HCT116 (cell line): ENCODE measurements at regions not wholly inside any gene's neighbourhood (a gene's known extent, or its start where the extent isn't known, plus 50 kb on each side); places are given as distances from the start of the nearest gene placed in this dataset.

ENCODE experiments used
- ATAC-seq: fragments of 200-7000 bp; cut with Tn5 transposase; 2 replicates; pipeline ENCODE4 v1.9.1; 2020; ENCODE audit warnings: mild to moderate bottlenecking, moderate library complexity
- BruUV-seq: library from RNA; stranded (reverse); fragments of 400-500 nt; replicated peaks from 2 replicates; lab custom pipeline; 2021; lab: Mats Ljungman, UMichigan
- CTCF ChIA-PET: fragments of 300-600 bp; sonication (Branson Sonifier 250); formaldehyde crosslinking; loops from one replicate; lab custom pipeline; 2021; ENCODE audit warnings: antibody characterized with exemption; lab: Charles Lee
- POLR2A ChIA-PET: fragments of 300-600, 350-600 bp; sonication (Branson Sonifier 250); formaldehyde crosslinking; loops from one replicate; lab custom pipeline; 2021; ENCODE audit warnings: antibody characterized with exemption; lab: Charles Lee
- RAD21 ChIA-PET, 2 experiments: fragments of 300-600 bp; sonication (Branson Sonifier 250); formaldehyde crosslinking; loops; one replicate each; lab custom pipeline; 2023; ENCODE audit warnings: low total read pairs in 2 of 2; ENCODE audit not compliant: uncharacterized antibody in 2 of 2, unreplicated experiment in 2 of 2, low non-redundant PET in 1 of 2; lab: Charles Lee
- DNase-seq: peaks from one replicate; pipeline ENCODE4 v3.0.0-alpha.2; 2010; ENCODE audit warnings: low read depth, low spot score
- H2AFZ ChIP-seq: fragments of 200-600 bp; shearing (Covaris generic), sonication (generic); 2 replicates; pipeline ENCODE4 v1.6.1; 2017; ENCODE audit warnings: low read depth, mixed run types, mixed read lengths, antibody characterized with exemption, low read length; ENCODE audit not compliant: poor library complexity, severe bottlenecking
- H3K27ac ChIP-seq: 2 replicates; pipeline ENCODE4 v1.5.1; 2012; ENCODE audit warnings: low read depth, low read length
- H3K27me3 ChIP-seq: fragments of 200-600 bp; sonication (generic); 2 replicates; pipeline ENCODE4 v1.6.1; 2016; ENCODE audit warnings: mixed run types, low read length, mixed read lengths; ENCODE audit not compliant: insufficient read depth
- H3K36me3 ChIP-seq, 2 experiments: fragments of 200-500 bp in 1 of 2; fragments of 200-600 bp in 1 of 2; sonication (Bioruptor generic) in 1 of 2; sonication (generic) in 1 of 2; 2 replicates each; pipeline versions ENCODE4 v1.5.1 to v1.6.1; 2014 to 2016; ENCODE audit warnings: low read length in 2 of 2, inconsistent platforms in 1 of 2, mixed read lengths in 1 of 2, mixed run types in 1 of 2; ENCODE audit not compliant: insufficient read depth in 2 of 2, control insufficient read depth in 1 of 2
- H3K4me1 ChIP-seq, 2 experiments: fragments of 200-600 bp in 1 of 2; sonication (generic) in 1 of 2; 2 replicates each; pipeline versions ENCODE4 v1.5.1 to v1.6.1; 2012 to 2017; ENCODE audit warnings: low read length in 2 of 2, inconsistent platforms in 1 of 2, mild to moderate bottlenecking in 1 of 2, mixed read lengths in 1 of 2, mixed run types in 1 of 2, moderate library complexity in 1 of 2; ENCODE audit not compliant: insufficient read depth in 2 of 2, control insufficient read depth in 1 of 2
- H3K4me2 ChIP-seq: fragments of 200-600 bp; sonication (generic); 2 replicates; pipeline ENCODE4 v1.6.1; 2017; ENCODE audit warnings: mixed run types, low read length, mixed read lengths
- H3K4me3 ChIP-seq, 2 experiments: fragments of 200-600 bp in 1 of 2; sonication (generic) in 1 of 2; replicated peaks in 1 of 2; 2 replicates each; pipeline ENCODE4 v1.5.1; 2011 to 2016; ENCODE audit warnings: low read length in 2 of 2, control low read depth in 1 of 2, low read depth in 1 of 2, mild to moderate bottlenecking in 1 of 2, mixed read lengths in 1 of 2, mixed run types in 1 of 2
- H3K79me2 ChIP-seq: fragments of 200-600 bp; sonication (generic); 2 replicates; pipeline ENCODE4 v1.6.1; 2017; ENCODE audit warnings: mild to moderate bottlenecking, mixed run types, low read length, moderate library complexity, mixed read lengths; ENCODE audit not compliant: insufficient read depth
- H3K9ac ChIP-seq: fragments of 200-600 bp; sonication (generic); 2 replicates; pipeline ENCODE4 v1.6.1; 2016; ENCODE audit warnings: low read length, mixed read lengths
- H3K9me2 ChIP-seq: fragments of 200-600 bp; sonication (generic), shearing (Covaris generic); 2 replicates; pipeline ENCODE4 v1.6.1; 2017; ENCODE audit warnings: mixed run types, mild to moderate bottlenecking, moderate library complexity; ENCODE audit not compliant: insufficient read depth
- H3K9me3 ChIP-seq, 2 experiments: fragments of 200-500 bp in 1 of 2; fragments of 200-600 bp in 1 of 2; sonication (Bioruptor generic) in 1 of 2; sonication (generic) in 1 of 2; 2 replicates each; pipeline ENCODE4 v1.6.1; 2014 to 2017; ENCODE audit warnings: low read length in 2 of 2, mixed read lengths in 2 of 2, inconsistent platforms in 1 of 2, low read depth in 1 of 2, mild to moderate bottlenecking in 1 of 2, mixed run types in 1 of 2, moderate library complexity in 1 of 2; ENCODE audit not compliant: control insufficient read depth in 1 of 2, insufficient read depth in 1 of 2
- H4K20me1 ChIP-seq: fragments of 200-600 bp; sonication (generic), shearing (Covaris generic); 2 replicates; pipeline ENCODE4 v1.6.1; 2017; ENCODE audit warnings: mixed run types, mild to moderate bottlenecking, moderate library complexity; ENCODE audit not compliant: insufficient read depth
- EGR1 ChIP-seq: IDR thresholded peaks from 2 replicates; pipeline ENCODE4 v1.6.1; 2012; ENCODE audit warnings: low read depth
- ELF1 ChIP-seq: IDR thresholded peaks from 2 replicates; pipeline ENCODE4 v1.6.1; 2012; ENCODE audit warnings: low read depth, borderline replicate concordance
- EZH2 ChIP-seq: fragments of 200-600 bp; sonication (generic); IDR thresholded peaks from 2 replicates; pipeline ENCODE4 v1.6.1; 2017; ENCODE audit warnings: antibody characterized with exemption, mixed run types
- RAD21 ChIP-seq: IDR thresholded peaks from 2 replicates; pipeline ENCODE4 v1.6.1; 2012; ENCODE audit warnings: low read depth, mild to moderate bottlenecking
- ZNF274 ChIP-seq: fragments of 200-500 bp; sonication (Bioruptor generic); IDR thresholded peaks from 2 replicates; pipeline ENCODE4 v1.6.1; 2014; ENCODE audit warnings: mild to moderate bottlenecking, low read depth, low read length, inconsistent platforms
- intact Hi-C: fragments of 100-400 bp; cut with micrococcal nuclease; formaldehyde crosslinking; loops from 2 replicates; pipeline ENCODE4 v1.10.0; 2022

GRCh38 chr5:125004009-125004408, 257.6 kb upstream of the ZNF608 start:
- Histone ChIP-seq H3K4me2 (no peak overlapping the region), H3K79me2 (no peaks in the 10 kb centered on the region), H2AFZ (no peak overlapping the region), H3K4me1 (no peaks in the 10 kb centered on the region), H3K9me3 (no peaks in the 10 kb centered on the region), H3K27ac (no peak overlapping the region), H3K27me3 (no peaks in the 10 kb centered on the region), H3K4me3 (no peak overlapping the region), H3K36me3 (no peaks in the 10 kb centered on the region), H3K9me2 (no peaks in the 10 kb centered on the region), H4K20me1 (no peaks in the 10 kb centered on the region), H3K9ac (no peak overlapping the region)
- intact Hi-C loops, result no loop called here
- TF ChIP-seq RAD21 (no peak), ZNF274 (no peak)
- CTCF ChIA-PET, result no interaction called here
- POLR2A ChIA-PET, result no interaction called here
- ATAC-seq (no peak), DNase-seq (no peak)
- BruUV-seq, result no TSS peak
- RAD21 ChIA-PET, result no interaction called here

- DNase-seq (no peak), ATAC-seq (no peak)
- no peak overlapping the region for H3K4me3 ChIP-seq
- H4K20me1 ChIP-seq, result no peaks in the 10 kb centered on the region
- no peak for TF ChIP-seq EZH2
- TF ChIP-seq ELF1, result no peak
- no peak for TF ChIP-seq EGR1
- H3K4me1 ChIP-seq, result no peaks in the 10 kb centered on the region
- H3K9me2 ChIP-seq, result no peaks in the 10 kb centered on the region
- no peak overlapping the region for H3K9ac ChIP-seq
- no peak overlapping the region for H2AFZ ChIP-seq
- POLR2A ChIA-PET, result no interaction called here
- CTCF ChIA-PET, result no interaction called here
- BruUV-seq, result no TSS peak
- H3K27me3 ChIP-seq, result no peaks in the 10 kb centered on the region
- no peak overlapping the region for H3K27ac ChIP-seq
- H3K79me2 ChIP-seq, result no peaks in the 10 kb centered on the region
- H3K36me3 ChIP-seq, result no peaks in the 10 kb centered on the region
- RAD21 ChIA-PET, result no interaction called here
- no peak overlapping the region for H3K4me2 ChIP-seq
- intact Hi-C loops, result no loop called here
- H3K9me3 ChIP-seq, result no peaks in the 10 kb centered on the region
Observed at GRCh38 chr5:125005266-125005665, 258.8 kb upstream of the ZNF608 start.
